ENCODE measurements at regions not wholly inside any gene's neighbourhood (a gene's known extent, or its start where the extent isn't known, plus 50 kb on each side); places are given as distances from the start of the nearest gene placed in this dataset.

GRCh38 chr7:121676168-121676567 is 196.8 kb upstream of the PTPRZ1 start:
- TF ChIP-seq, protein P1, sequence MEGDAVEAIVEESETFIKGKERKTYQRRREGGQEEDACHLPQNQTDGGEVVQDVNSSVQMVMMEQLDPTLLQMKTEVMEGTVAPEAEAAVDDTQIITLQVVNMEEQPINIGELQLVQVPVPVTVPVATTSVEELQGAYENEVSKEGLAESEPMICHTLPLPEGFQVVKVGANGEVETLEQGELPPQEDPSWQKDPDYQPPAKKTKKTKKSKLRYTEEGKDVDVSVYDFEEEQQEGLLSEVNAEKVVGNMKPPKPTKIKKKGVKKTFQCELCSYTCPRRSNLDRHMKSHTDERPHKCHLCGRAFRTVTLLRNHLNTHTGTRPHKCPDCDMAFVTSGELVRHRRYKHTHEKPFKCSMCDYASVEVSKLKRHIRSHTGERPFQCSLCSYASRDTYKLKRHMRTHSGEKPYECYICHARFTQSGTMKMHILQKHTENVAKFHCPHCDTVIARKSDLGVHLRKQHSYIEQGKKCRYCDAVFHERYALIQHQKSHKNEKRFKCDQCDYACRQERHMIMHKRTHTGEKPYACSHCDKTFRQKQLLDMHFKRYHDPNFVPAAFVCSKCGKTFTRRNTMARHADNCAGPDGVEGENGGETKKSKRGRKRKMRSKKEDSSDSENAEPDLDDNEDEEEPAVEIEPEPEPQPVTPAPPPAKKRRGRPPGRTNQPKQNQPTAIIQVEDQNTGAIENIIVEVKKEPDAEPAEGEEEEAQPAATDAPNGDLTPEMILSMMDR (IDR thresholded peaks at IDR 0.05; ENCODE audit: low read length): no peak
- no peak for TF ChIP-seq EZH2phosphoT487 (IDR thresholded peaks at IDR 0.05; ENCODE audit: low read length)

All from MM.1S (cell line).